ENCODE measurements at regions not wholly inside any gene's neighbourhood (a gene's known extent, or its start where the extent isn't known, plus 50 kb on each side); places are given as distances from the start of the nearest gene placed in this dataset.

DNA sequence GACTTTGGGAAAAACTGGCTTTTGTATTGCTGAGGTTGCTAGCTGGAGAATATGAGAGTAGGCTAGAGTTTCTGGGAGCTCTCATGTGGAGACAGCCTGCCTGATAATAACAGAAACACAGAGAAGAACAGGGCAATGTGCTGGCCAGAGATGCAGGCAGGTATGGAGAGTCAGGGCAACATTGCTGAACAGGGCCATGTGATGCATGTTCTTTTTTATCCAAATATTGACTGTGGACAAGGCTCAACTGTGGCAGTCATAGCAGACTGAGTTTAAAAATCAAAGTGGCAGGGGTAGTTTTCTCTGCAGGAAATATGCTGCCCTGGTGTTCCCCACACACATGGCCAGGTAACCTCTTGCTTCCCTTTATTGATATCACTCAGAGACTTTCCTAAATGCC, 381.1 kb downstream of the RASEF start:
- TF ChIP-seq POLR2AphosphoS5 (IDR thresholded peaks at IDR 0.05), result no peak
- TF ChIP-seq, protein P1, sequence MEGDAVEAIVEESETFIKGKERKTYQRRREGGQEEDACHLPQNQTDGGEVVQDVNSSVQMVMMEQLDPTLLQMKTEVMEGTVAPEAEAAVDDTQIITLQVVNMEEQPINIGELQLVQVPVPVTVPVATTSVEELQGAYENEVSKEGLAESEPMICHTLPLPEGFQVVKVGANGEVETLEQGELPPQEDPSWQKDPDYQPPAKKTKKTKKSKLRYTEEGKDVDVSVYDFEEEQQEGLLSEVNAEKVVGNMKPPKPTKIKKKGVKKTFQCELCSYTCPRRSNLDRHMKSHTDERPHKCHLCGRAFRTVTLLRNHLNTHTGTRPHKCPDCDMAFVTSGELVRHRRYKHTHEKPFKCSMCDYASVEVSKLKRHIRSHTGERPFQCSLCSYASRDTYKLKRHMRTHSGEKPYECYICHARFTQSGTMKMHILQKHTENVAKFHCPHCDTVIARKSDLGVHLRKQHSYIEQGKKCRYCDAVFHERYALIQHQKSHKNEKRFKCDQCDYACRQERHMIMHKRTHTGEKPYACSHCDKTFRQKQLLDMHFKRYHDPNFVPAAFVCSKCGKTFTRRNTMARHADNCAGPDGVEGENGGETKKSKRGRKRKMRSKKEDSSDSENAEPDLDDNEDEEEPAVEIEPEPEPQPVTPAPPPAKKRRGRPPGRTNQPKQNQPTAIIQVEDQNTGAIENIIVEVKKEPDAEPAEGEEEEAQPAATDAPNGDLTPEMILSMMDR (IDR thresholded peaks at IDR 0.05; ENCODE audit: poor library complexity, severe bottlenecking), result no peak
